ENCODE measurements at regions not wholly inside any gene's neighbourhood (a gene's known extent, or its start where the extent isn't known, plus 50 kb on each side); places are given as distances from the start of the nearest gene placed in this dataset.
A peak's percentile ranks its signal among the peaks of the same experiment; 100 is the strongest.

DNA sequence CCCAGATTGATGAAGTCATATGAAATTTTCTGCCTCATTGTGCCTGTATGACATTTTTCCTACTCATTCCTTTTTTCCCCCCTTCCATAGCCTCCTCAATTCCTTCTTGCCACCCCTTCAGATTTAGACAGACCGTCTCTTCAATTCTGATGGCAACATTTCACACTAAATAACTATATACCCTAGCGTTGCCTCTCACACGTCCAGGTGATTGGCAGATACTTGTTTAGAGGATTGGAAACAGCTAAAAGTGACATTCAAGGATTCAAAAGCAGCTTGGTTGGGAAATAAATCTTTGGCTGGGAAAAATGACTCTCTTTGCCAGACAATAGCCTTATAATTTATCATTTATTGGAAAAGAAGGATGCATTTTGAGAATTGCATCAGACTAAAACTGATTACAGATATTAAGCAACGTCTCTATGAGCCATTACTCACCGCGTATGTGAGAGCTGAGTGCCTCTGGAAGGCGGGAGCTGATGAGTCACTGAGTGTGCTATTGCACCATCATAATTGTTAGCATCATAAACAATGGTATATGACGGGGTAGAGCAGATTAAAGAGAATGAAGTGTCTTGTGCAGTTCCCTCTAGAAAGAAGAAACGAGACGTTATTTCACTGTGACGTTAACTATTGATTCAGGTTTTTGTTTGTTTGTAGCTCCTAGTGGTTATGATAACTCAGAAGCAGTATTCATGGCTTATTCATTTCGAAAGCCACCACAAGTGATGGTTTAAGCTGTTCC is 61.1 kb upstream of the FAM216B start (continued):
- peak in 1 of 2 experiments; percentile 52; a peak in 1 of 4 replicates for TF ChIP-seq EP300 (IDR thresholded peaks at IDR 0.05; ENCODE audit: borderline replicate concordance in 1 of 2, low read depth in 1 of 2, low read length in 1 of 2)
- TF ChIP-seq NFIC (IDR thresholded peaks at IDR 0.05; ENCODE audit: borderline replicate concordance) = 0 out of 2 replicates have a peak, but pooled peaks have one; percentile 31
- no peak for TF ChIP-seq REST (IDR thresholded peaks at IDR 0.05; ENCODE audit: low read depth, low read length)
- no peak for TF ChIP-seq FOXJ3 (CRISPR knock-in tag; IDR thresholded peaks at IDR 0.05)
- no peak for TF ChIP-seq MXI1 (IDR thresholded peaks at IDR 0.05; ENCODE audit: low read depth, low read length)
- TF ChIP-seq RXRA (IDR thresholded peaks at IDR 0.05; ENCODE audit: borderline replicate concordance, low read depth) = no peak

GRCh38 chr13:42720858-42721219 is 60.5 kb upstream of the FAM216B start:
- Histone ChIP-seq H3K36me3 (replicated peaks in 1 of 2; ENCODE audit: control insufficient read depth in 1 of 2, insufficient read depth in 2 of 2, low read length in 1 of 2) (no peaks in the 10 kb centered on the region), H3K4me2 (peak overlapping the region; percentile 29; the same call in 1 of the 2 replicates), H2AFZ (ENCODE audit: low read depth) (peak overlapping the region; percentile 60; the same call in 1 of the 2 replicates), H3K4me1 (ENCODE audit: control insufficient read depth in 1 of 2, insufficient read depth in 2 of 2, low read depth in 1 of 2, low read length in 1 of 2) (peaks cover 0 to 6% of the 10 kb centered on the region in 2 experiments; a peak in 1 of 4 replicates), H3K79me2 (ENCODE audit: insufficient read depth) (no peaks in the 10 kb centered on the region), H3K9ac (no peak overlapping the region), H3K9me2 (no peaks in the 10 kb centered on the region), H3K27me3 (ENCODE audit: insufficient read depth) (no peaks in the 10 kb centered on the region), H3K9me3 (no peaks in the 10 kb centered on the region), H4K20me1 (ENCODE audit: insufficient read depth) (no peaks in the 10 kb centered on the region), H3K27ac (ENCODE audit: low read depth in 2 of 2, low read length in 1 of 2) (peak overlapping the region in 1 of 2 experiments; percentile 36; a peak in 1 of 4 replicates), H3F3A (replicated peaks; ENCODE audit: insufficient read depth) (peaks cover 5% of the 10 kb centered on the region), H3K4me3 (ENCODE audit: low read depth in 2 of 2, low read length in 1 of 2) (no peak overlapping the region)
- no peak for DNase-seq
- ChIA-PET CTCF (interaction anchor here (1.6 kb wide), 1 partner anchor 10 kb away, joined by 3 read pairs; no protein-coding TSS in a partner anchor), POLR2A (no interaction called here)
- WGBS (ENCODE audit: low lambda C conversion rate) = 85% methylated on average over 2 of the region's 2 CpGs
- TF ChIP-seq, protein P1, sequence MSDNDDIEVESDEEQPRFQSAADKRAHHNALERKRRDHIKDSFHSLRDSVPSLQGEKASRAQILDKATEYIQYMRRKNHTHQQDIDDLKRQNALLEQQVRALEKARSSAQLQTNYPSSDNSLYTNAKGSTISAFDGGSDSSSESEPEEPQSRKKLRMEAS (IDR thresholded peaks at IDR 0.05; ENCODE audit: low read depth) = no peak
- TF ChIP-seq CTCF (IDR thresholded peaks at IDR 0.05) (no peak), GABPA (IDR thresholded peaks at IDR 0.05; ENCODE audit: low read depth) (no peak), RFX5 (IDR thresholded peaks at IDR 0.05; ENCODE audit: low read length) (no peak), JUND (IDR thresholded peaks at IDR 0.05) (no peak), FOXJ3 (CRISPR knock-in tag; IDR thresholded peaks at IDR 0.05) (no peak), YY1 (IDR thresholded peaks at IDR 0.05; ENCODE audit: low read depth) (no peak), EP300 (IDR thresholded peaks at IDR 0.05; ENCODE audit: borderline replicate concordance in 1 of 2, low read depth in 1 of 2, low read length in 1 of 2) (no peak), MXI1 (IDR thresholded peaks at IDR 0.05; ENCODE audit: low read depth, low read length) (no peak), SIN3A (IDR thresholded peaks at IDR 0.05; ENCODE audit: borderline replicate concordance, low read depth, low read length) (no peak), NRF1 (IDR thresholded peaks at IDR 0.05; ENCODE audit: low read depth, low read length) (no peak), TAF1 (IDR thresholded peaks at IDR 0.05; ENCODE audit: borderline replicate concordance, low read depth, low read length) (no peak), RAD21 (IDR thresholded peaks at IDR 0.05; ENCODE audit: low read length) (no peak), GATA2 (CRISPR knock-in tag; IDR thresholded peaks at IDR 0.05) (no peak), FOSL2 (IDR thresholded peaks at IDR 0.05; ENCODE audit: borderline replicate concordance, low read depth) (no peak), SMC3 (IDR thresholded peaks at IDR 0.05; ENCODE audit: low read depth, low read length) (no peak), REST (IDR thresholded peaks at IDR 0.05; ENCODE audit: low read depth, low read length) (no peak)
- TF ChIP-seq, protein P2, sequence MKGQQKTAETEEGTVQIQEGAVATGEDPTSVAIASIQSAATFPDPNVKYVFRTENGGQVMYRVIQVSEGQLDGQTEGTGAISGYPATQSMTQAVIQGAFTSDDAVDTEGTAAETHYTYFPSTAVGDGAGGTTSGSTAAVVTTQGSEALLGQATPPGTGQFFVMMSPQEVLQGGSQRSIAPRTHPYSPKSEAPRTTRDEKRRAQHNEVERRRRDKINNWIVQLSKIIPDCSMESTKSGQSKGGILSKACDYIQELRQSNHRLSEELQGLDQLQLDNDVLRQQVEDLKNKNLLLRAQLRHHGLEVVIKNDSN (IDR thresholded peaks at IDR 0.05; ENCODE audit: borderline replicate concordance, low read depth) = no peak
